ENCODE measurements at regions not wholly inside any gene's neighbourhood (a gene's known extent, or its start where the extent isn't known, plus 50 kb on each side); places are given as distances from the start of the nearest gene placed in this dataset.

- no peak for TF ChIP-seq CTCF (conservative IDR thresholded peaks at IDR 0.05; ENCODE audit: low read depth, low read length)
- TF ChIP-seq EZH2 (IDR thresholded peaks at IDR 0.05; ENCODE audit: low read length, unreplicated experiment), result no peak
Observed at GRCh38 chr2:158049129-158049855, 52.4 kb upstream of the UPP2 start.

All from PC-3 (cell line).